T-helper 1 cell treated with Interleukin-12 subunit alpha and Interleukin-12 subunit beta and Interleukin-4 antibody, amounts not matched to agents 30 μg/mL and 1 μg/mL, for 36 hours (primary cell): ENCODE measurements at regions not wholly inside any gene's neighbourhood (a gene's known extent, or its start where the extent isn't known, plus 50 kb on each side); places are given as distances from the start of the nearest gene placed in this dataset.

Experiments
- H3K27ac Mint-ChIP-seq: one replicate; pipeline ENCODE4 v1.8.0; 2021; ENCODE audit warnings: mild to moderate bottlenecking, mixed read lengths
- H3K27me3 Mint-ChIP-seq: one replicate; pipeline ENCODE4 v1.8.0; 2021; ENCODE audit warnings: low read depth, mixed read lengths
- H3K36me3 Mint-ChIP-seq: one replicate; pipeline ENCODE4 v1.8.0; 2021; ENCODE audit warnings: low read depth, mixed read lengths
- H3K4me1 Mint-ChIP-seq: one replicate; pipeline ENCODE4 v1.8.0; 2021; ENCODE audit warnings: low read depth, mixed read lengths
- H3K4me3 Mint-ChIP-seq: one replicate; pipeline ENCODE4 v1.8.0; 2021; ENCODE audit warnings: mild to moderate bottlenecking, moderate library complexity, mixed read lengths
- H3K9me3 Mint-ChIP-seq: one replicate; pipeline ENCODE4 v1.8.0; 2021; ENCODE audit warnings: mixed read lengths

GRCh38 chr5:98993512-98993911 lies 64.7 kb upstream of the CHD1 start:
- Mint-ChIP-seq H3K36me3 (no peaks in the 10 kb centered on the region), H3K4me3 (no peak overlapping the region), H3K27me3 (no peaks in the 10 kb centered on the region), H3K4me1 (no peaks in the 10 kb centered on the region), H3K27ac (no peak overlapping the region), H3K9me3 (no peaks in the 10 kb centered on the region)

- Mint-ChIP-seq H3K4me1 (no peaks in the 10 kb centered on the region), H3K9me3 (no peaks in the 10 kb centered on the region), H3K4me3 (no peak overlapping the region), H3K36me3 (no peaks in the 10 kb centered on the region), H3K27me3 (no peaks in the 10 kb centered on the region), H3K27ac (no peak overlapping the region)
Measured at GRCh38 chr5:98992552-98992951, 63.7 kb upstream of the CHD1 start.

- no peaks in the 10 kb centered on the region for H3K36me3 Mint-ChIP-seq
- H3K27me3 Mint-ChIP-seq: no peaks in the 10 kb centered on the region
- H3K4me1 Mint-ChIP-seq: no peaks in the 10 kb centered on the region
- H3K4me3 Mint-ChIP-seq: no peak overlapping the region
- H3K27ac Mint-ChIP-seq: no peak overlapping the region
- no peaks in the 10 kb centered on the region for H3K9me3 Mint-ChIP-seq
Measured at GRCh38 chr5:98989727-98990126, 60.9 kb upstream of the CHD1 start.

GRCh38 chr5:98986587-98986986 lies 57.8 kb upstream of the CHD1 start:
- Mint-ChIP-seq H3K27me3 (peaks cover 12% of the 10 kb centered on the region), H3K36me3 (no peaks in the 10 kb centered on the region), H3K27ac (no peak overlapping the region), H3K4me3 (no peak overlapping the region), H3K4me1 (no peaks in the 10 kb centered on the region), H3K9me3 (no peaks in the 10 kb centered on the region)

- H3K36me3 Mint-ChIP-seq: no peaks in the 10 kb centered on the region
- H3K27me3 Mint-ChIP-seq: peaks cover 12% of the 10 kb centered on the region
- H3K4me3 Mint-ChIP-seq: no peak overlapping the region
- no peaks in the 10 kb centered on the region for H3K9me3 Mint-ChIP-seq
- no peaks in the 10 kb centered on the region for H3K4me1 Mint-ChIP-seq
- H3K27ac Mint-ChIP-seq: no peak overlapping the region
Measured at GRCh38 chr5:98982880-98983279, 54.1 kb upstream of the CHD1 start.
